ENCODE measurements at regions not wholly inside any gene's neighbourhood (a gene's known extent, or its start where the extent isn't known, plus 50 kb on each side); places are given as distances from the start of the nearest gene placed in this dataset.
"Not testable (repeated sequence)": the region's sequence is repeated elsewhere in the genome, so short reads cannot be mapped to it uniquely, and the experiment has no call there.

- no peak for FAIRE-seq
Measured at GRCh38 chr13:52929846-52930245, 81.4 kb upstream of the PCDH8 start.

- FAIRE-seq = no peak
Measured at GRCh38 chr13:52926971-52927370, 78.5 kb upstream of the PCDH8 start.

- FAIRE-seq = no peak
Measured at GRCh38 chr13:52925775-52926285, 77.4 kb upstream of the PCDH8 start.

DNA sequence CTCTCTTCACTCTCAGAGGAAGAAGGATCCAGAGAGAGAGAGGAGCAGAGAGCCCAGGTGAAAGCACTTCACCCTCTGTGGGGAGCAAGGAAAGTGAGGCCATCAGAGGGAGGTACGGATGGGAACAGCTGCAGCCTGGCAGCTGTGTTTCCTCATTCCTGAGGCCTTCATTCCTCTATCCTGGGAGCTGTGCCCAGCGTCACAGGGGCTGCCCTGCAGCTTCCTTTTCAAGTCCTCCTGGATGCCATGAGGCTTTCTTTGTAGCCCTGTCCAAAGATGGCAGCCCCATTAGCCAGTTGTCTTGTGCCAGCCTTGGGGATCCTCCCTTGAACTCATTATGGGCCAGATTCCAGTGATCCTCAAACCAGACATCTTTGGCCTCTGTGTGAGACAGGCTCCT lies 76.8 kb upstream of the PCDH8 start:
- FAIRE-seq = no peak

- no peak for FAIRE-seq
Measured at GRCh38 chr13:52924289-52925148, 76.1 kb upstream of the PCDH8 start.

DNA sequence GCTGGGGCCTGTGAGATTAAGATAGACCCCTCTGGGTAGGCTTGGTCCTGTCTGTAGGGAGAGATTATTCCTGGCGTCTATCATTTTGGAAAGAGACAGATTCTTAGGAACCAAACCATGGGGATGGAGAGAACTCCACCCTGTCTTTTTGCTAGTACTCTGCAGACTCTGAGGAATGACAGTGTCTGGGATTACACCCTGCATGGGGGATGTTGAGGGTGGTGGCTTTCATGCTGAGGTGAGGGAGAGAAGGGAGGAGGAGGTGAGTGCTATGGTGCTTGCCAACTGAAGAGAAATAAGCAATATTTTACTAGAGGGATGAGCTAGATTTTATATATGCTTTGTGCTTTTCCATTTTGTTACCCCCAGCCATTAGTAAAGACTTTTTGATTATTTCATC lies 74.5 kb upstream of the PCDH8 start:
- FAIRE-seq = no peak

DNA sequence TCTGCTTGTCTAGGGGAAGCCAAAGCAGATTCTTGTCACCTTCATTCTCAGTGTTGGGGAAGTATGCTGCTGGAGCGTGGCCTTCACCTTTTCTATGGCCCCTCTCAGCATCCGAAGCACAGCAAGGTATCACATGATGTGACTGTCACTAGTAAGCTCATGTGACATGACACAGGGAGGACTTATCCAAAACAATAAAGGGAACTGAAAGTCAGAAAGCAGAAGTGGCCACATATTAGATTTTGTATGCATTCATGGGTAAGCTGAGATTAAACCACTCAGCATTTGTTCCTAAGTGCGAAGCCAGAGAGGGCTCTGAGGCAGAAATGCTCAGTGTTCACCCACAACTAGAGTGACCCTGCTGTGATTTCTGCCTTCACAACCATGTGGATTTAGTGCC lies 72.8 kb upstream of the PCDH8 start:
- FAIRE-seq = no peak

- no peak for FAIRE-seq
Measured at GRCh38 chr13:52916486-52916990, 68.1 kb upstream of the PCDH8 start.

DNA sequence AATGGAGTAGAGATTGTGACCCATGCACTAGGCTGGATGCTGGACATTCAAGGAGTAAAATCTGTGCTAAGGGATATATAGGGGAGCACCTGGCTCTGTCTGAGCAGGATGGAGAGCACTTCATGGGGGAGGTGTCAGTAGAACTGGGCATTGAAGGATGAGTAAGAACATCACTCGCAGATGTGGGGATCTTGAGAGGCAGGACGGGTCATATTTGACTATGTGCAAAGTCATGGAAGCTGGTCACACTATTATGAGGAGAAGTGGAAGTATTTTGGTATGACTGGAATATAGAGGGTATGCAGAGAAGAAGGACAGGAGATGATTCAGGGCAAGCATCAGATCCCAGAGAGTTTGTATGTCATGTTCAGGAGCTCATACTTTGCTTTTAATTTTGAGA lies 62.9 kb upstream of the PCDH8 start:
- FAIRE-seq = no peak

- FAIRE-seq = not testable (repeated sequence)
Measured at GRCh38 chr13:52910318-52910717, 61.9 kb upstream of the PCDH8 start.

GRCh38 chr13:52906122-52906903 lies 57.9 kb upstream of the PCDH8 start:
- no peak for FAIRE-seq

DNA sequence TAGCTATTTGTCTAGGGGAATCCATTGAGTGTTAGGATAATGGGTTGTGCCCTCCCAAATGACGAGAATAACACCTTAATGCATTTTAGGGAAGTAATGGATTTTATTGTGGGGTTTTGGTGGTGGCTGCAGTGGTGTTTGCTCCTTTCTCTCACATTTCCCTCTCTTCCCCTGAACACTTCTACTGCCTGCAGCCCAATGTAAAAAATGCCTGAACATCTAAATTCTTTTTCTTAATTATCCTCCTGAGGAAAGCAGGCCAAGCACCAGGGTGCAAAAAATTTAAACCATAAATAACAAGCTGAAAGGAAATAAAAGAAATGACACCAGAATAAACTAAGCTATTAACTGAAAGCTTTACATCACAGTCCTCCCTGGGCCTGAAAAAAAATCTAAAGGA lies 57.3 kb upstream of the PCDH8 start:
- no peak for FAIRE-seq

- no peak for FAIRE-seq
Measured at GRCh38 chr13:52903320-52903719, 54.9 kb upstream of the PCDH8 start.

DNA sequence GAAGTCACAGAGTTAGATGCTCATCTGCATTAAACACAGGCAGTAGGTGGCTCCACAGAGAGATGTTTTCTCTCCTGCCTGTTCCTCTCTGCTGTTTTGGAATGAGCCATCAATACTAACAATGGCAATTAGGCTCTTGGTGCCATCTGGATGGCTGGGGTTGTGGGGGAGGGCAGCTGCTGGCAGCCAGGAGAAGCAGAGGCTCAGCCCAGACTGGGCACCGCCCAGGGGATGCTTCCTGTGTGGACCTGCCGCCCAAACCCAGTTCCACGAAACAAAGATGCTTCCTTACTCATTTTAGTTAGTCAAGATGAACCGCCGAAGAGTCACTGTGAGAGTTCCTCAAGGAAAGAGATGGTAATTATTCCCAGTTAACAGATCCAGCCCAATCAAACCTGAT lies 50.8 kb upstream of the PCDH8 start:
- no peak for FAIRE-seq

All from G401.6 (cell line).